ENCODE measurements at regions not wholly inside any gene's neighbourhood (a gene's known extent, or its start where the extent isn't known, plus 50 kb on each side); places are given as distances from the start of the nearest gene placed in this dataset.
"Not testable (repeated sequence)": the region's sequence is repeated elsewhere in the genome, so short reads cannot be mapped to it uniquely, and the experiment has no call there.

DNA sequence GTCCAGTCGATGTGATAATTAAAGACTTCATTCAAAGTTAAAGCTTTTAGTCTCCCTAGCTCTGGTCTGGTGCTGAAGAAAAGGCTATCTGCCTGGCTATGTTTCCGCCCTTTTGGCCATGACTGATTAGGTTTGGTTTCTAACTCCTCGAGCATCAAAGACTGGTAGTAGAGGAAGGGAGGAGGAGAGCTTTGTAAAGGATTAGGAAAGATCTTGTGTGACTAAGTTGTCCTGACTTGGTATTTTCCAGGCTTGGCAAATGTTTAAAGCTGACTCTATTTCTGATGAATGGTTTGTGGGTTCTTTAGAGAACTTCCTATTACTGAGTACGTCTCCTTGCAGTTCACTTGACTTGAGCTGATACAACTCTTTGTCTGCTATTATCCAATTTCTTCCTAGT lies 312.9 kb downstream of the GJA1 start:
- FAIRE-seq (no peak), DNase-seq (ENCODE audit: insufficient read length, low spot score) (no peak)

DNA sequence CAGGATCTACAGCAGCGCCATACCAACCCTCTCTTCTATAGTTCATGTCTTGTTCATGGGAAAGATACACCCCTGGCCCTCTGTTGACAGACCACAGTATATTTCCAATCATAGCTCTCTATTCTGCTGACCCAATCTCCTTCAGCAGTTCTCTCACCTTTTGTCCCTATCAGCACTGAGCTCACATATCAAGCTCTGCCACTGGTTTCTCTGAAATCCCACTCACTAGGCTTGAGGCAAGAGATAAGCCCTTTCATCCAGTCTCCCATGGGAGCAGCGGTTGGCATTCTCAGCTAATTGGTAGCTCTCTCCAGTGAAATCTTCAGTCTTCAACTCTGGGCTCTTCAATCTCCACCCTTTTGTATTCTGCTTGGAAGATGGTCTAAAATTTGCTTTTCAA lies 313.4 kb downstream of the GJA1 start:
- FAIRE-seq: no peak
- no peak for DNase-seq (ENCODE audit: insufficient read length, low spot score)

DNA sequence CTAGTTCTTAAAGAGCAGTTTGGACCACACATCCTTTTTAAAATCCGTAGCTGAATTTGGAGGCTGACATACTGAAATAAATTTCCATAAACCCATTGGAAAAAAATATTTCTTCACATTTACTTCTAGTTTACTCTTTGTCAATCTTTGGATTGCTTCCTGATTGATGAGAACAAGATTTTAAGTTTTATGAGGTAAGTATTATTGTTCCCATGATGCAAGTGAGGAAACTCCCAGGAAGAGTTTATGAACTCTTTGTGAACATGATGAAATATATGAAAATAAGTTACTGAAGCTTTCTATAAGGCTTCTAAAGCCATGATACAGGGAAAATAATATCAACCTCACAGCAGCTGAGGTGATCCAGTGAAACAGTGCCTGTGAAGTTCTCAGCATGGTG lies 320.0 kb downstream of the GJA1 start:
- DNase-seq (ENCODE audit: insufficient read length, low spot score) (no peak), FAIRE-seq (no peak)

DNA sequence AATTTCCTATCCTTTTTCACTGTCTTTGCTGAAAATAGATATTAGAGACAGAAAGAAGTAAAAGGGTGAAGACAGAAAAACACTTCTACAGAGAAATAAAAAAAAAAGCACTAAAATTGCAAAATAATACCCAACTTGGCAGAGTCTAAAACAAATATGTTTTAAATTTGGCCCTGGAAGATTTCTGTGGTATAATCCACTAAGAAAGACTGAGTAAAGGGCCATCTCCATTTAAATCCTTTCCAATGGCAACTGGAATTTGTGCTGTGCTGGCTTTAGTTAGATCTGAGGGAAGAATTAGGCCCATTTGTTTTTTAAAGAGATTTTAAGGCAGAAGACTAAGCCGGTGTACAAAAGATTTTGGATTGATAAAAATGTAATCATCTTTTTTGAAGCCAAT lies 321.2 kb downstream of the GJA1 start:
- DNase-seq (ENCODE audit: insufficient read length, low spot score): no peak
- no peak for FAIRE-seq

DNA sequence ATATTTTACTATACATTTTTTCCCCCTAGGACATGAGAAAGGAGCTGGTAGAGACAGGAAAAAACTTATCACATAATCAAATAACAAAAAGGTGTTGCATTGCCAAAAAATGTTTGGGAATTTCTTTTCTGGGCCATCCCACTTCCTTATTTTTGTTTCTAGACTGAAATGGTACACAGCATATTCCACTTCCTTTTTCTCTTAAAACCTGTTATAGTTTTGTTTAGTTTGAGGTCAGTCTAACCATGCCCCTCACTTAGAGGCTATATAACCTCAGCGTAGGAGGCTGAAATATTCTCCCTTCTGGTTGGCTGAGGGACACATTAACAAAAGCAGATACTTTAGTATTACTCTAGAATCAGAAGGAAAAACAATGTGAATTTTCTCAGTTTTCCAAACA lies 323.9 kb downstream of the GJA1 start:
- FAIRE-seq: no peak

DNA sequence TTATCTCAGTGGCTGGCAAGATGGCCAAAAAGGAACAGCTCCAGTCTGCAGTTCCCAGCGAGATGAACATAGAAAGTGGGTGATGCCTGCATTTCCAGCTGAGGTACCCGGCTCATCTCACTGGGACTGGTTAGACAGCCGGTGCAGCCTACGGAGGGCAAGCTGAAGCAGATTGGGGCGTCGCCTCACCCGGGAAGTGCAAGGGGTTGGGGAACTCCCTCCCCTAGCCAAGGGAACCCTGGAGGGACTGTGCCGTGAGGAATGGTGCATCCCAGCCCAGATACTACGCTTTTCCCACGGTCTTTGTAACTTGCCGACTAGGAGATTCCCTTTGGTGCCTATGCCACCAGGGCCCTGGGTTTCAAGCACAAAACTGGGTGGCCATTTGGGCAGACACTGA lies 324.7 kb downstream of the GJA1 start:
- no peak for FAIRE-seq
- no peak for DNase-seq (ENCODE audit: insufficient read length, low spot score)

More for the DNA sequence above, 323.9 kb downstream of the GJA1 start:
- no peak for DNase-seq (ENCODE audit: insufficient read length, low spot score)

DNA sequence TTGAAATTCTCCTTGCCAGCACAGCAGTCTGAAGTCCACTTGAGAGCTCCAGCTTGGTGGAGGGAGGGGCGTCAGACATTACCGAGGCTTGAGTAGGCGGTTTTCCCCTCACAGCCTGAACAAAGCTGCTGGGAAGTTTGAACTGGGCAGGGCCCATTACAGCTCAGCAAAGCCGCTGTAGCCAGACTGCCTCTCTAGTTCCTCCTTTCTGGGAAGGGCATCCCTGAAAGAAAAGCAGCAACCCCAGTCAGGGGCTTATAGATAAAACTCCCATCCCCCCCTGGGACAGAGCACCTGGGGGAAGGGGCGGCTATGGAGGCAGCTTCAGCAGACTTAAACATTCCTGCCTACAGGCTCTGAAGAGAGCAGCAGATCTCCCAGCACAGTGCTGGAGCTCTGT lies 325.3 kb downstream of the GJA1 start:
- no peak for DNase-seq (ENCODE audit: insufficient read length, low spot score)

DNA sequence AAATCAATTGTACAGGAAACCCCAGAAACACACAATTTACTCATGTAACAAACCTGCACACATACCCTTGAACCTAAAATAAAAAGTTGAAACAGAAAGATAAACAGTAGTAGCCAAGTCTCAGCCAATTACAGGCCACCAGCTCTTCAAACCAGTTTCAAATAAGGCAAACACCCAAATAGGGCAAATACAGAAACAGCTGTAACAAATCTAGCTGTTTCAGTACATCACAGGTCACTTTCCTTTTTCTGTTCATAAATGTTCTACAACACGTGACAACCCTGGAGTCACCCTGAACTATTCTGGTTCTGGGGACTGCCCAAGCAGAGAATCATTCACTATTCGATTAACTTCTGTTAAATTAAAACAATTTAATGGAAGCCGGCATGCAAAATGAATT lies 329.0 kb downstream of the GJA1 start:
- DNase-seq (ENCODE audit: insufficient read length, low spot score) (no peak), FAIRE-seq (no peak)

More for the DNA sequence above, 325.3 kb downstream of the GJA1 start:
- FAIRE-seq: no peak

DNA sequence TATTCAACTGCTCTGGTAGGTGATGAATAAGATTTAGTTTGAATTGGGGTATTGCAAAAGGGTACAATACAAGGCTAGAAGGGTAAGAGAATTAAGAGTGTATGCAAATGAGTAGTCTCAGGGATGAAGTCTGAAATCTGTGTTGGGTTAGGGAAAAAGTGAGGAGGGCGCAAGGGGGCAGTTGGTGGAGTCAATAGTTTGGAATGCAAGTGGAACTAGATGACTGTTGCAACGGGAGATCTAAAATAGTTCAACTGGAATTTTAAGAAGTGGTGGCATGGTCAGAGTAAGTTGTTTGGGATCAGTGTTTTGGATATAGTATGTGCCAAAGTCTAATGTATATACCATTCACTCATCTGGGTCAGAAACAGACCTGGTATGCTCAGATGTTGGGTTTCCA lies 329.6 kb downstream of the GJA1 start:
- FAIRE-seq: no peak
- no peak for DNase-seq (ENCODE audit: insufficient read length, low spot score)

DNA sequence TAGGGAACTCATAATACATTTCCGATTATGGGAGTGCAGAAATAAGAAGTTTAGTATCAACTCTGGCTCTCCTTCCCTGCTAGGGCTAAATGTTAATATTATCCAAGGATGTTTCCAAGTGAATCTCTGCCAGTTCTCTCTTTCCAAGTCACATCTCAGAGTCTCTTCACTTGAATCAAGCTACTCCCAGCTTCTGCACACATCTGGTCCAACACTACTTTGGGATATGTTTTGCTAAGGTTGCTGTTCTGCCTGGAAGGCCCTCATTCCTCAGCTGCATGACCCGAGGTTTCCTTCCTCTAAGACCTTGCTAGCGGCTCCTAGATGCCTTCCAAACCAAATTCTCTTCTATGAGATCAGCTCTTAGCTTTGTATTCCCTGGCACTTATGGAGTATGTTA lies 331.8 kb downstream of the GJA1 start:
- FAIRE-seq (no peak), DNase-seq (ENCODE audit: insufficient read length, low spot score) (no peak)

DNA sequence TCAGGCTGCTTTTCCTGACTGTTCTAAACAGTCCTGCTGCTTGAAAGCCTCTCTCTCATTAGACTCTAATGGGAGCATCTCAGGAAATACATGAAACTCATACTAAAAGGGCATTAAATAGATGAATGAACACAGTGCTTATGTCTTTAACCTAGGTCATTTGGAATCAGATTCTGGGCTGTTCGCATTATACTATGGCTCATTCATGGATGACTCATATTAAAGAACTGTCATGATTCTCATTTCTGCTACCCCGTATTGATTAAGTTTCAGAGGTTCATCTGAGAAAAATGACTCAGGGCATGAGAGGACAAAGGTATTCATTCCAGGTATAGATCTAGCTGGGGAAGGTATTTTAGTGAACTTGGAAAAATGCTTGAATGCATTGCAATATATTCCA lies 335.5 kb downstream of the GJA1 start:
- DNase-seq (ENCODE audit: insufficient read length, low spot score) (no peak), FAIRE-seq (no peak)

DNA sequence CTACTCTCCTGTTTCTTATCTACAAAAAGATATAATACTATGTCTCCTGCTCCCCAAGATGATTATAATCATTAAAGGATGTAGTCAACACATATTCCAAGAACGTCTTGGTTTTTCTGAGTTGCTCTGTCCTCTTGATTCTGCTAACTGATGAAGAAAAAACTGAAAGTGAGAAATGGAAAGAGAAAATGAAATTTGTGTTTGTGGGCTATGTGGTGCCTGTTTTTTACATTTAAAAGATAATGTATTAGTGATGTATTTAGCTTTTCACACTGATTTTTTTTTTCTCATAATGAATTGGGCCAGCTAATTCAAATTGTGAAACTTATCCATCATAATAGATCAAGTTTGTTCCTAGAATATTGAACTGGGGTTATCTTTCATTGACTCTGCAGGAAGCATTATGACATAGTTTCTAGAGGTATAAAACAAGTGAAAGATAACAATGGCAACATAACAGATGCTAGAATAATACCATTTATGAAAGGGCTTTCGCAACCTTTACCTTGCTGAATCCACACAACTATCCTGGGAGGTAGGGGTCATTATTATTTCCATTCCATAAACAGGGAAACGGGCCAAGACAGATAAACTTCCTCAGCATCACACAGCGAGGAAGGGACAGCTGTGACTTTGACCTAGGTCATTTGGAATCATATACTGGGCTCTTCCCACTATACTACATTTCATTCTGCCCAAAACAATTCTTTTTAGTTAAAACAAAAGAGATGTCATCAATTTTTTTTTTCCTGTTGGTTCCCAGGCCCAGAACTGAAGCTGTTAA lies 336.7 kb downstream of the GJA1 start:
- FAIRE-seq (no peak), DNase-seq (ENCODE audit: insufficient read length, low spot score) (no peak)

DNA sequence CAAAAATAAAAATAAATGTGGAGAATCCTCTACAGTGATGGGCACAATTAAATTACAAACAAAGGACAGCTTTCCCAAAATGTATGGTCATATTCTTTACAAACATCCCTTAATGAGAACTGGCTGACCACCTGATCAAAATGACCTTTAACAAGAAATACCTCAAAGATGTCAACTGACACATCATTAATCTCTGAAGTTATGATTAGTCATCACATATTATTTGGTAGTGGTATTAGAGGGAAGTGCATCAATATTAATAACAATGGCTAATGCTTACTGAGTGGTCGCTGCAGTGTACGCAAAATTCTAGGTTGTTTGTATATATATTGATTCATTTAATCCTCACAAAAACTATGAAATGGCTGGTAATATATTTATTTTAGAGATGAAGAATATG lies 340.6 kb downstream of the GJA1 start:
- FAIRE-seq: no peak

DNA sequence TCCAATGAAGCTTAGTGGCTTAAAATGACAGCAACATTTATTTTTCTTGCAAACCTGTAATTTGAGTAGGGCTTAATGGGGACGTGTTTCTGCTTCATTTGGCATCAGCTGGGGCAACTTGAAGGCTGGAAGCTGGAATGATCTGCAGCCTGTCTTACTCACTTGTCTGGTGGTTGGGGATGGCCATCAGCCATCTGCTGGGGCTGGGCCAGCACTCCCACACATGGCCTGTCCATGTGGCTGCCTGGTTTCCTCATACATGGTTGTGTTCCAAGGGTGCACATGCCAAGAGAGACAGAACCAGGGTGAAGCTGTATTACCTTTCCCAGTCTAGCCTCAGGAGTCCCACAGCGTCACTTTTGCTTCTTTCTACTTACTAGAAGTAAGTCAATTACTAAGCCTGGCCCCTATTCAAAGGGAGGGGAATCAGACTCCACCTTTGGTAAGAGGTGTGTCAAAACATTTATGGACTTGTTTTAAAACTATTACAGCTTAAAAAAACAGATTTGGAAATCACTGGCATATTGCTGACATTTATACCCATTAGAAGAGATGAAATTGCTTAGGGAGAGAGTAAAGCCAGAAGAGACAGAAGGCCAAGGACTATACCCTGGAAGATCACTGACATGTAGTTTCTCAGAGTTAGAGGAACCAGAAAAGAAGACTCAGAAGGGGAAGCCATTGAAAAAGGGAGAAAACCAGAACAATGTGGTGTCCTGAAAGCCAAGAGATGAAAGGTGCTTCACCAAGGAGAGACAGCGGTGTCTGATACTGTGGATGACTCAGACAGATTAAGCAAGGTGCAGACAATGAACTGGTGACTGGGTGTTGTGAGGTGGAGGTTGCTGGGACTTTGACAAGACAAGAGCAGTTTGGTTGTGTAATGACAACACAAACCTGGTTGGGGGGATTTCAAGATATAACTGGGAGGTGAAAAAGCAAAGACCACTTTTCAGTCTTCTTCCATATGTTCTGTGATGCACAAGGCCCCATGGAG lies 345.2 kb downstream of the GJA1 start:
- FAIRE-seq (peak; percentile 66), DNase-seq (ENCODE audit: insufficient read length, low spot score) (no peak)

More for the DNA sequence above, 340.6 kb downstream of the GJA1 start:
- DNase-seq (ENCODE audit: insufficient read length, low spot score): no peak

DNA sequence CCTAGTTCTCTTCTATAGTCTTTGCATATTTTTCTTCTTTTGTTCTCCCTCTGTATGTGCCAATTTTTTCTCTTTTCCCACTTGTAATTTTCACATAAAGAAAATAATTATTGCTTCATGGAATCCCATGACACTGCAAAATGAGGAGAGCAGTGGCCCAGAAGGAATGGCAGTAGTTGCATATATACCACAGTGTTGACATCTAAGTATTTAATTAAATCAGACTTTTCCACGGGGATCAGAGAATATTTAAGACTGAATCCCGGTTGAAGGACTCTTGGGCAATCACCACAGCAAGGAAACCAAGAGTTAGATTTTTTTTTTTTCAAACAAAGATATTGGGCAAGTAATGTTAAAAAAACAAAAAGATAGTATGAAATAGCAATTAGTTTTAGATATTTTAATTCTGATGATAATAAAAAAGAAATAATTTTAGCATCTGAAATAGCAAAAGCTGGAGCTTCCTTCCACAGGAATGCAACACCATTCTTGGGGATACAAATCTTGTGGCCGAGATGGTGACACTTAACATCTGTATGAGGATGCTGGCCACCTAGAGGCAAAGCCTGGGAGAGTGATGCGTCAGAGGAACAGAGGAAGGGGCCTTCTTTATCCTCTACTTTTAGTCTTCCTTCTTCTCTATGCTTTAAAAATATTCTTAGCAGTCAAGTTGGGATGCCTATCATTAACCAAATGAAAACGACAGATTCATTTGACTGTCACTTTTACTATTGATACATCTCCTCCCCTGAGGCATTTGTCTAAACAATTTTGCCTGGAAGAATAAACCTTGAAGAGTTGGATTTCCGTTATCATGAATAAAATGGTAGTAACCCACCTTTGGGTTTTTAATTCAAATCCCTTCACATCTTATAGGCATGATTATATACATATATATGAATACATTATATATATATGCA lies 356.2 kb downstream of the GJA1 start:
- no peak for DNase-seq (ENCODE audit: insufficient read length, low spot score)
- no peak for FAIRE-seq

DNA sequence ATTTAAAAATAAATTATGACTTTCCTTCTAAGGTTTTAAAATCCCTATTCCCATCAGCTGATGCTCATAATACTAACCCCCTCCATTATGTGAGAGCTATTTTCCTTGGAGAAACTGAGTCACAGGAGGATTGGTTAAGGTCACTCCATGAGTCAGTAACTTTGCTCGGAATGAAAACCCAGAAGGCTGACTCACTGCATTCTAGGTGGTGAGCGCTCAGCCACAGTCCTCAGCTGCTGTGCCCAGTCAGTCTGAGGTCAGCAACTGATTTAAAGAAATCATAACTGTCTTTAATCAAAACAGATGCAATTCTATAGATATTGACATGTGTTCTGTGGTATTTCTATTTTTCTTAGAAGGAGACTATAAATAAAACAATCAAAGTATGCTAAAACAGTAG lies 359.2 kb downstream of the GJA1 start:
- FAIRE-seq: peak; percentile 49
- peak; percentile 68 for DNase-seq (ENCODE audit: insufficient read length, low spot score)

DNA sequence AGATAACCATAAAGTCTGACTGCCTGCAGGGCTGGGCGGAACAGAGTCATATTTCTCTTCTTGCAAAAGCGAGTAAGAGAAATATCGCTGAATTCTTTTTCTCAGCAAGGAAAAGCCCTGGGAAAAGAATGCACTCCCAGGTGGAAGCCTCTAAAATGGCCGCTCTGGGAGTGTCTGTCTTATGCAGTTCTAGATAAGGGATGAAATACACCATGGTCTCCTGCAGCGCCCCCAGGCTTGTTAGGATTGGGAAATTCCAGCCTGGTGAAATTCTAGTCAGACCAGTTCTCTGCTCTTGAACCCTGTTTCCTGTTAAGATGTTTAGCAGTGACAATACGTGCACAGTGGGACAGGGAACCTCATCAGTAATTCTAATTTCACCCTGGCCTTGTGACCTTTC lies 362.2 kb downstream of the GJA1 start:
- DNase-seq (ENCODE audit: insufficient read length, low spot score); FAIRE-seq: not testable (repeated sequence)

DNA sequence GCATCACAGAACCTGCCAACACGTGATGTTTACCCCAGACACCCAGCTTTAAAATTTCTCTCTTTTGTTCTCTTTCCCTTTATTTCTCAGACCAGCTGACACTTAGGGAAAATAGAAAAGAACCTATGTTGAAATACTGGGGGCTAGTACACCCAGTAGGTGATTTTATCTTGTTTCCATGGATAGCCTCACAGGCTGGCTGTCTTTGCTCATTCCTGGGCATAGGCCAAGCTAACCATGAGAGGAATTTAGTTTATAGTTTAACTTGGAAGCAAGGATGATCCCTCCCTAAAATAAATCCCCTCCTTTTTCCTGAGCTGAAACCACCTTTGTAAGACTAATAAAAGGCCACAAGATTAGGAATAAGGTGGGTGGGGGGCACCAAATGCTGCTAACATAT lies 362.7 kb downstream of the GJA1 start:
- DNase-seq (ENCODE audit: insufficient read length, low spot score); FAIRE-seq: not testable (repeated sequence)

DNA sequence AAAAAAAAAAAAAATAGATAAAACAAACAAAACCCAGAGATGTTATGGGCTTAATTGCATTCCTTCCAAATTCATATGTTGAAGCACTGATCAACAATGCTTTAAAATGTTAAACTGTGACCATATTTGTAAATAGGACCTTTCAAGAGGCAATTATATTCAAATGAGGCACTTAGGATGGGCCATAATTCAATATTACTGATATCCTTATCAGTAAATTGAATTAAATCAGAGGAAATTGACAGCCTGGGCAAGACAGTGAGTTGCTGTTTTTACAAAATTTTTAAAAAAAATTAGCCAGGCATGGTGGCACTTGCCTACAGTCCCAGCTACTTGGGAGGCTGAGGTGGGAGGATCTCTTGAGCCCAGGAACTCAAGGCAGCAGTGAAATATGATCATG lies 364.1 kb downstream of the GJA1 start:
- no peak for FAIRE-seq
- DNase-seq (ENCODE audit: insufficient read length, low spot score): no peak

DNA sequence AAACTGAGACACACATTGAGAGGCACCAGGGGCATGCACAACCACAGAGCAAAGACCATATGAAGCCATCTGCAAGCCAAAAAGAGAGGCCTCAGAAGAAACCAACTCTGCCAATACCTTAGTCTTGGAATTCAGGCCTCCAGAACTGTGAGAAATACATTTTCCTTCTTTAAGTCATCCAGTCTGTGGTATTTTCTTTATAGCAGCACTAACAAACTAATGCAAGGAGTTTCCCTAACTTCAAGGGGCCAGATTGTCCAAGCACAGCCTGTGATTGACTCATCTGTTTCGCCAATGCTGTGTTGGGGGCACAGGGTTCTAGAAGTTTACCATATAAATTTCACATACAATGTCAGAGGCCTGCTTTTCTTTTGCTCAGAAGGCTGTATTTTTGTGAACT lies 364.6 kb downstream of the GJA1 start:
- DNase-seq (ENCODE audit: insufficient read length, low spot score): no peak
- peak; percentile 31 for FAIRE-seq

DNA sequence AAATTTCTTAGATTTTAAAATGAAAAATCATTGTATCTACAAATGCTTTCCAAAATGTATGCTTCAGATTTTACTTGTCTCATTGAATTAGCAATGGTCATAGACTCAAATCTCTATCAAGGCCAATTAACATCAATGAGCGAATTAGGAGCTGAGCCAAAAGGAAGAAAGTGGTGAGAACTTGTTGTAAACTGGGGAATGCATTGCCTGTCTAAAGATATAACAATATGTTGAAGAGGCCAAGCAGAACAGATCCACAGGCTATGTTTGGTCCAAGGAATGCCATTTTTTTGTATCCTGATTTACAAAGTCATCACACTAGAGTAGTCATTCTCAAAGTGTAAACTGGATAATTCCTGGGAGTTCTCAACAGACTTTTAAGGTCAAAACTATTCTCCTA lies 370.7 kb downstream of the GJA1 start:
- no peak for DNase-seq (ENCODE audit: insufficient read length, low spot score)
- FAIRE-seq: no peak
